Common myeloid progenitor, CD34-positive (primary cell): ENCODE measurements at regions not wholly inside any gene's neighbourhood (a gene's known extent, or its start where the extent isn't known, plus 50 kb on each side); places are given as distances from the start of the nearest gene placed in this dataset.

Experiments
- CTCF ChIA-PET: fragments of 350-600 bp; sonication (Branson Sonifier 250); formaldehyde crosslinking; loops from one replicate; lab custom pipeline; 2021; ENCODE audit warnings: antibody characterized with exemption; lab: Charles Lee
- POLR2A ChIA-PET: fragments of 350-600 bp; sonication (Branson Sonifier 250); formaldehyde crosslinking; loops from one replicate; lab custom pipeline; 2021; ENCODE audit warnings: antibody characterized with exemption; lab: Charles Lee
- DNase-seq, 3 donors: peaks; one replicate each; pipeline versions ENCODE4 v3.0.0 to v3.0.0-alpha.2; 2013
- H3K27ac ChIP-seq, 2 experiments: 1 replicate in 1 of 2; 2 replicates in 1 of 2; pipeline ENCODE4 v1.7.0; 2013; ENCODE audit warnings: inconsistent platforms in 2 of 2, low read length in 2 of 2, mild to moderate bottlenecking in 2 of 2, low read depth in 1 of 2, moderate library complexity in 1 of 2; ENCODE audit not compliant: severe bottlenecking in 2 of 2, insufficient read depth in 1 of 2, poor library complexity in 1 of 2
- H3K27me3 ChIP-seq, 5 experiments: replicated peaks in 2 of 5; 1 replicate in 3 of 5; 2 replicates in 2 of 5; pipeline versions ENCODE4 v1.6.1 to v1.7.0; 2013; ENCODE audit warnings: low read length in 4 of 5, mild to moderate bottlenecking in 2 of 5, moderate library complexity in 2 of 5, inconsistent platforms in 1 of 5; ENCODE audit not compliant: insufficient read depth in 5 of 5, control insufficient read depth in 4 of 5
- H3K36me3 ChIP-seq, 4 experiments: 1 replicate in 2 of 4; 2 replicates in 2 of 4; pipeline versions ENCODE4 v1.6.1 to v1.7.0; 2013; ENCODE audit warnings: low read length in 3 of 4, control low read depth in 1 of 4, mild to moderate bottlenecking in 1 of 4; ENCODE audit not compliant: control insufficient read depth in 4 of 4, insufficient read depth in 4 of 4
- H3K4me1 ChIP-seq, 4 experiments: 1 replicate in 3 of 4; 2 replicates in 1 of 4; pipeline versions ENCODE4 v1.6.1 to v1.7.1; 2013; ENCODE audit warnings: low read length in 3 of 4, mild to moderate bottlenecking in 3 of 4, control low read depth in 1 of 4, inconsistent platforms in 1 of 4, moderate library complexity in 1 of 4; ENCODE audit not compliant: control insufficient read depth in 4 of 4, insufficient read depth in 4 of 4; ENCODE audit errors: control extremely low read depth in 1 of 4
- H3K4me3 ChIP-seq, 7 experiments: 1 replicate in 4 of 7; 2 replicates in 3 of 7; pipeline versions ENCODE4 v1.5.1 to v1.7.0; 2013; ENCODE audit warnings: mild to moderate bottlenecking in 7 of 7, low read length in 6 of 7, moderate library complexity in 6 of 7, inconsistent platforms in 2 of 7, low read depth in 2 of 7, control low read depth in 1 of 7; ENCODE audit not compliant: insufficient read depth in 4 of 7, control insufficient read depth in 1 of 7; ENCODE audit errors: extremely low read depth in 1 of 7
- H3K9me3 ChIP-seq, 5 experiments: 1 replicate in 4 of 5; 2 replicates in 1 of 5; pipeline versions ENCODE4 v1.6.1 to v1.7.1; 2013; ENCODE audit warnings: low read length in 4 of 5, mild to moderate bottlenecking in 2 of 5, inconsistent platforms in 1 of 5, low read depth in 1 of 5, moderate library complexity in 1 of 5; ENCODE audit not compliant: control insufficient read depth in 4 of 5, insufficient read depth in 2 of 5; ENCODE audit errors: control extremely low read depth in 1 of 5
- WGBS: methylation state at CpG from one replicate; pipeline ENCODE4 v1.1.5; 2013; ENCODE audit not compliant: insufficient coverage; 5-methylcytosine and 5-hydroxymethylcytosine counted together

- H3K36me3 ChIP-seq, result no peaks in the 10 kb centered on the region
- peak; percentile 43 to 70 (median 63) for DNase-seq
- WGBS, result no CpG with 5 or more reads among the region's 4 CpGs
- CTCF ChIA-PET, result interaction anchor here (0.6 to 1.4 kb wide), 3 partner anchors 8 to 18 kb away, joined by 3 to 5 read pairs (median 4); no protein-coding TSS in a partner anchor
- peaks cover 10 to 27% (median 24%) of the 10 kb centered on the region in 4 experiments for H3K4me1 ChIP-seq
- no peak overlapping the region for H3K27ac ChIP-seq
- peaks cover 2 to 9% (median 4%) of the 10 kb centered on the region in 5 experiments for H3K9me3 ChIP-seq
- POLR2A ChIA-PET, result interaction anchor here (0.6 kb wide), 1 partner anchor 398 kb away, joined by 11 read pairs; no protein-coding TSS in a partner anchor
- no peaks in the 10 kb centered on the region for H3K27me3 ChIP-seq
- H3K4me3 ChIP-seq, result no peak overlapping the region
Measured at GRCh38 chr2:60152226-60152833, 401.1 kb downstream of the BCL11A start.

GRCh38 chr2:60149176-60149575 lies 404.3 kb downstream of the BCL11A start:
- H3K9me3 ChIP-seq, result peaks cover 2 to 9% (median 4%) of the 10 kb centered on the region in 5 experiments
- ChIA-PET POLR2A (interaction anchor here (1.2 kb wide), 1 partner anchor 856 kb away, joined by 3 read pairs; no protein-coding TSS in a partner anchor), CTCF (interaction anchor here (1.8 kb wide), 1 partner anchor 147 kb away, joined by 5 read pairs; no protein-coding TSS in a partner anchor)
- H3K4me1 ChIP-seq, result peaks cover 10 to 28% (median 25%) of the 10 kb centered on the region in 4 experiments
- H3K27ac ChIP-seq, result peak overlapping the region in 1 of 2 experiments; percentile 33
- H3K27me3 ChIP-seq, result no peaks in the 10 kb centered on the region
- no peaks in the 10 kb centered on the region for H3K36me3 ChIP-seq
- DNase-seq, result peak in 2 of 3 donors; percentile 61 to 68
- WGBS, result no CpG with 5 or more reads among the region's 1 CpG
- peak overlapping the region in 3 of 7 experiments; percentile 8 to 31 (median 24) for H3K4me3 ChIP-seq

DNA sequence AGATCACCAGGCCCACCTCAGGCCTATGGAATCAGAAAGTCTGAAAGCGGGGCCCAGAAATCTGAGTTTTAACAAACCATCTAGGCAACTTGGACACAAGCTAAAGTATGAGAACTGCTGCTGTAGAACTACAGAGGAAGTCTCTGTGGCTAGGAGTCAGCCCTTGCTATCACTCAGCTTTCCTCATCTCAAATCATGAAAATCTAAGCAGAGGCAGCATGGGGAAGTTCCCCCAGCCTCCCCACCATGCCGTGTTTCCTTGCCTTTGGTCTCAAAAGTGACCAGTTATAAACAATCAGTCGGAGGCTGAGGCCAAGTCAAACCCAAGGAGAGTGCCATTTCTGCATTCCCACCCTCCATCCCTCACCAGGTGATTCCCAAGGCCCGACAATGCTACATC lies 404.7 kb downstream of the BCL11A start:
- peak overlapping the region in 2 of 7 experiments; percentile 31 to 38 for H3K4me3 ChIP-seq
- POLR2A ChIA-PET, result interaction anchor here (1.2 kb wide), 1 partner anchor 856 kb away, joined by 3 read pairs; no protein-coding TSS in a partner anchor
- CTCF ChIA-PET, result interaction anchor here (1.8 kb wide), 1 partner anchor 146 kb away, joined by 5 read pairs; no protein-coding TSS in a partner anchor
- peak in 2 of 3 donors; percentile 80 to 83 for DNase-seq
- H3K4me1 ChIP-seq, result peaks cover 10 to 28% (median 25%) of the 10 kb centered on the region in 4 experiments
- H3K36me3 ChIP-seq, result no peaks in the 10 kb centered on the region
- H3K27ac ChIP-seq, result peak overlapping the region in 1 of 2 experiments; percentile 33
- no CpG with 5 or more reads among the region's 4 CpGs for WGBS
- no peaks in the 10 kb centered on the region for H3K27me3 ChIP-seq
- peaks cover 2 to 6% (median 3%) of the 10 kb centered on the region in 5 experiments for H3K9me3 ChIP-seq

- Histone ChIP-seq H3K9me3 (peaks cover 0 to 10% (median 3%) of the 10 kb centered on the region in 5 experiments), H3K4me3 (no peak overlapping the region), H3K36me3 (no peaks in the 10 kb centered on the region), H3K4me1 (no peaks in the 10 kb centered on the region), H3K27ac (no peak overlapping the region), H3K27me3 (no peaks in the 10 kb centered on the region)
- ChIA-PET POLR2A (no interaction called here), CTCF (no interaction called here)
- DNase-seq, result no peak
- WGBS, result 100% methylated on average over 1 of the region's 3 CpGs
Measured at GRCh38 chr2:60140185-60140584, 413.3 kb downstream of the BCL11A start.

- Histone ChIP-seq H3K4me3 (no peak overlapping the region), H3K27ac (no peak overlapping the region), H3K9me3 (peaks cover 0 to 10% (median 3%) of the 10 kb centered on the region in 5 experiments), H3K27me3 (no peaks in the 10 kb centered on the region), H3K4me1 (no peaks in the 10 kb centered on the region), H3K36me3 (no peaks in the 10 kb centered on the region)
- ChIA-PET POLR2A (no interaction called here), CTCF (no interaction called here)
- WGBS, result 96% methylated on average over 2 of the region's 2 CpGs
- DNase-seq, result no peak
Measured at GRCh38 chr2:60136913-60137312, 416.5 kb downstream of the BCL11A start.

DNA sequence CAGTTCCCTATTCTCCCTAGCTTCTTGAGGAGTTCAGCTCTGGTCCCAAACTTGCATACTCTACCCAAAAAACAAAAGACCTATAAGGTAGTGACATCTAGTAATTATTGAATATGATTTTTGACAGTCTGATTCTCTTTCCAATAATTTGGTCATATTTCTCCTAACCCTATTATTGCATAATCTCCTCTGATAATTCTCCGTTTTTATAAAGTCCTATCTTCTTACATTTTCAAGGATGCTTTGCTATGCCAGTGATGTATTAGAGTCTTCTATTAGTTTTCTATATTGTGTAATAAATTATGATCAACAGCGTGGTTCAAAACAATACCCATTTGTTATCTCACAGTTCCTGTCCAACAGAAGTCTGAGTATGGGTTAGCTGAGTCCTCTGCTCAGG lies 426.3 kb downstream of the BCL11A start:
- no CpG with 5 or more reads among the region's 2 CpGs for WGBS
- Histone ChIP-seq H3K36me3 (no peaks in the 10 kb centered on the region), H3K4me3 (no peak overlapping the region), H3K27ac (no peak overlapping the region), H3K27me3 (no peaks in the 10 kb centered on the region), H3K9me3 (peaks cover 0 to 11% (median 4%) of the 10 kb centered on the region in 5 experiments), H3K4me1 (no peaks in the 10 kb centered on the region)
- ChIA-PET CTCF (interaction anchor here (0.6 kb wide), 1 partner anchor 1732 kb away, joined by 3 read pairs; no protein-coding TSS in a partner anchor), POLR2A (no interaction called here)
- no peak for DNase-seq
